K562 (cell line): ENCODE measurements at regions not wholly inside any gene's neighbourhood (a gene's known extent, or its start where the extent isn't known, plus 50 kb on each side); places are given as distances from the start of the nearest gene placed in this dataset.

Experiments used
- ATAC-seq: fragments of 200-7000 bp; cut with Tn5 transposase; 3 replicates; pipeline ENCODE4 v1.9.1; 2020; ENCODE audit warnings: moderate library complexity
- BruUV-seq: library from RNA; stranded (reverse); fragments of 400-500 nt; replicated peaks from 2 replicates; lab custom pipeline; 2021; lab: Mats Ljungman, UMichigan
- CTCF ChIA-PET: fragments of 300-600 bp; formaldehyde crosslinking; extraction: SDS; loops from one replicate; lab custom pipeline; 2021; ENCODE audit warnings: low intra/inter-chr PET ratio; lab: Yijun Ruan, JAX
- POLR2A ChIA-PET: fragments of 300-600, 350-650 bp; sonication (Branson Sonifier 250); formaldehyde crosslinking; extraction: SDS; loops from one replicate; lab custom pipeline; 2021; ENCODE audit warnings: antibody characterized with exemption, inconsistent platforms; lab: Yijun Ruan, JAX
- DNase-seq, 4 experiments: peaks; one replicate each; pipeline versions ENCODE4 v3.0.0 to v3.0.0-alpha.2; 2011 to 2018; ENCODE audit warnings: low spot score in 3 of 4, mixed read lengths in 3 of 4; ENCODE audit errors: extremely low read depth in 1 of 4
- FAIRE-seq: peaks from 2 replicates; lab custom pipeline; 2011; peaks lifted over from hg19 to GRCh38; lab: Jason Lieb, UNC
- H2AFZ ChIP-seq: 2 replicates; pipeline ENCODE4 v1.6.0; 2011; ENCODE audit warnings: low read depth, low read length, control low read depth, inconsistent platforms
- H3K27ac ChIP-seq: fragments of 200-600 bp; 3 replicates; pipeline ENCODE4 v1.8.0; 2011; ENCODE audit warnings: low read depth, mild to moderate bottlenecking, control low read depth, inconsistent platforms, low read length, moderate library complexity, mixed read lengths; ENCODE audit errors: extremely low read depth
- H3K27me3 ChIP-seq, 2 experiments: fragments of 300-600 bp in 1 of 2; 2 replicates in 1 of 2; 3 replicates in 1 of 2; pipeline versions ENCODE4 v1.6.0 to v1.8.0; 2011; ENCODE audit warnings: inconsistent platforms in 2 of 2, low read length in 2 of 2, mild to moderate bottlenecking in 1 of 2, mixed read lengths in 1 of 2, moderate library complexity in 1 of 2; ENCODE audit not compliant: control insufficient read depth in 2 of 2, insufficient read depth in 2 of 2
- H3K36me3 ChIP-seq: fragments of 300-600 bp; 3 replicates; pipeline ENCODE4 v1.8.0; 2011; ENCODE audit warnings: mild to moderate bottlenecking, low read length, inconsistent platforms; ENCODE audit not compliant: control insufficient read depth, insufficient read depth
- H3K4me1 ChIP-seq, 2 experiments: fragments of 200-600 bp in 1 of 2; replicated peaks in 1 of 2; 2 replicates in 1 of 2; 3 replicates in 1 of 2; pipeline versions ENCODE4 v1.5.1 to v1.8.0; 2011; ENCODE audit warnings: inconsistent platforms in 2 of 2, low read length in 2 of 2, mild to moderate bottlenecking in 1 of 2, mixed read lengths in 1 of 2, moderate library complexity in 1 of 2; ENCODE audit not compliant: control insufficient read depth in 2 of 2, insufficient read depth in 2 of 2
- H3K4me2 ChIP-seq: 2 replicates; pipeline ENCODE4 v1.6.1; 2011; ENCODE audit warnings: low read length, control low read depth, inconsistent platforms, mixed read lengths; ENCODE audit not compliant: insufficient read depth
- H3K4me3 ChIP-seq: fragments of 200-600 bp; sonication (generic), shearing (Covaris generic); 2 replicates; pipeline ENCODE4 v1.5.1; 2016; ENCODE audit warnings: control low read depth, inconsistent platforms
- H3K79me2 ChIP-seq: fragments of 200-600 bp; 3 replicates; pipeline ENCODE4 v1.8.0; 2011; ENCODE audit warnings: low read length, inconsistent platforms; ENCODE audit not compliant: control insufficient read depth, insufficient read depth
- H3K9ac ChIP-seq, 2 experiments: 2 replicates each; pipeline versions ENCODE4 v1.6.0 to v1.6.1; 2011; ENCODE audit warnings: low read depth in 2 of 2, low read length in 2 of 2, control low read depth in 1 of 2, inconsistent platforms in 1 of 2, mild to moderate bottlenecking in 1 of 2, mixed read lengths in 1 of 2; ENCODE audit not compliant: insufficient read depth in 1 of 2
- H3K9me1 ChIP-seq: one replicate; pipeline ENCODE4 v1.6.0; 2011; ENCODE audit warnings: inconsistent platforms, mild to moderate bottlenecking, low read length, moderate library complexity; ENCODE audit not compliant: control insufficient read depth, insufficient read depth
- H3K9me3 ChIP-seq: replicated peaks from 2 replicates; pipeline ENCODE4 v1.5.1; 2011; ENCODE audit warnings: low read depth, low read length, inconsistent platforms; ENCODE audit not compliant: control insufficient read depth, insufficient read depth
- H4K20me1 ChIP-seq: replicated peaks from 2 replicates; pipeline ENCODE4 v1.6.1; 2011; ENCODE audit warnings: low read length, inconsistent platforms, mixed read lengths; ENCODE audit not compliant: control insufficient read depth, insufficient read depth
- FIP1L1 ChIP-seq: fragments of 200-400 bp; formaldehyde crosslinking; IDR thresholded peaks from 2 replicates; pipeline ENCODE4 v1.6.1; 2018; ENCODE audit warnings: mild to moderate bottlenecking, low read depth, low read length; ENCODE audit not compliant: poor library complexity, severe bottlenecking
- GABPA ChIP-seq: fragments of 200-800 bp; sonication (Bioruptor generic); conservative IDR thresholded peaks from 2 replicates; pipeline ENCODE4 v1.6.1; 2016; ENCODE audit warnings: low read depth, missing genetic modification characterization, missing compliant biosample characterization
- GABPB1 ChIP-seq: sonication (generic); formaldehyde crosslinking; IDR thresholded peaks from 2 replicates; pipeline ENCODE4 v1.8.0; 2022; ENCODE audit warnings: mild to moderate bottlenecking, missing genetic modification reagents
- KDM1A ChIP-seq, 2 experiments: fragments of 450-650 bp; IDR thresholded peaks; 2 replicates each; pipeline ENCODE4 v1.6.1; 2016; ENCODE audit warnings: mild to moderate bottlenecking in 2 of 2
- NBN ChIP-seq: fragments of 450-650 bp; IDR thresholded peaks from 2 replicates; pipeline ENCODE4 v1.6.1; 2016; ENCODE audit warnings: low read depth, mild to moderate bottlenecking
- PCBP1 ChIP-seq: fragments of 200-400 bp; formaldehyde crosslinking; IDR thresholded peaks from 2 replicates; pipeline ENCODE4 v1.6.1; 2018; ENCODE audit warnings: mild to moderate bottlenecking, low read depth, low read length; ENCODE audit not compliant: poor library complexity, severe bottlenecking
- RERE ChIP-seq: sonication (generic); formaldehyde crosslinking; IDR thresholded peaks from 2 replicates; pipeline ENCODE4 v1.8.0; 2023; ENCODE audit warnings: missing genetic modification reagents, mild to moderate bottlenecking, borderline replicate concordance
- STAT6 ChIP-seq: sonication (generic); formaldehyde crosslinking; IDR thresholded peaks from 2 replicates; pipeline ENCODE4 v1.8.1; 2023; ENCODE audit warnings: mild to moderate bottlenecking, missing genetic modification reagents
- TFE3 ChIP-seq: fragments of 450-650 bp; formaldehyde crosslinking; IDR thresholded peaks from 2 replicates; pipeline ENCODE4 v1.4.0; 2020; ENCODE audit warnings: mild to moderate bottlenecking, mixed read lengths
- U2AF2 ChIP-seq: fragments of 200-400 bp; formaldehyde crosslinking; optimal IDR thresholded peaks from 2 replicates; pipeline ENCODE3; 2017; ENCODE audit warnings: low read depth, mild to moderate bottlenecking, low read length
- ZC3H4 ChIP-seq: sonication (generic); formaldehyde crosslinking; IDR thresholded peaks from 2 replicates; pipeline ENCODE4 v1.9.0; 2021; ENCODE audit warnings: missing genetic modification reagents, borderline replicate concordance
- ZNF347 ChIP-seq: fragments of 450-650 bp; formaldehyde crosslinking; IDR thresholded peaks from 2 replicates; pipeline ENCODE4 v1.4.0; 2020; ENCODE audit warnings: low read depth, mild to moderate bottlenecking, moderate library complexity
- WGBS: fragments of 100-300 bp; shearing (Covaris generic); methylation state at CpG from one replicate; pipeline ENCODE4 v1.1.6; 2016; ENCODE audit warnings: low coverage, mixed read lengths; ENCODE audit not compliant: insufficient coverage; ENCODE audit errors: missing lambda C conversion rate; 5-methylcytosine and 5-hydroxymethylcytosine counted together
- in situ Hi-C: fragments of 300-500 bp; cut with MboI; formaldehyde crosslinking; loops from 4 replicates; pipeline ENCODE4 v1.15.0; 2018; ENCODE audit warnings: inconsistent platforms, mixed read lengths
- intact Hi-C: fragments of 100-400 bp; cut with micrococcal nuclease; formaldehyde crosslinking; loops from 2 replicates; pipeline ENCODE4 v1.14.2; 2022

GRCh38 chr3:99467420-99467819 lies 171.0 kb upstream of the COL8A1 start (continued):
- TF ChIP-seq GABPA (tag) (no peak), FIP1L1 (no peak), TFE3 (CRISPR knock-in tag) (no peak)

GRCh38 chr3:99466331-99466730 lies 172.1 kb upstream of the COL8A1 start:
- ChIA-PET CTCF (no interaction called here), POLR2A (no interaction called here)
- Histone ChIP-seq H4K20me1 (no peaks in the 10 kb centered on the region), H3K36me3 (no peaks in the 10 kb centered on the region), H3K4me2 (no peak overlapping the region), H3K4me3 (no peak overlapping the region), H3K4me1 (no peaks in the 10 kb centered on the region), H3K9me1 (no peaks in the 10 kb centered on the region), H3K27ac (no peak overlapping the region), H3K9ac (no peak overlapping the region), H3K79me2 (no peaks in the 10 kb centered on the region), H2AFZ (no peak overlapping the region), H3K27me3 (no peaks in the 10 kb centered on the region), H3K9me3 (no peaks in the 10 kb centered on the region)
- ATAC-seq, result no peak
- in situ Hi-C loops, result no loop called here
- intact Hi-C loops, result no loop called here
- BruUV-seq, result no TSS peak
- no peak for DNase-seq
- no peak for FAIRE-seq
- WGBS, result 0% methylated on average over 2 of the region's 2 CpGs
- no peak for TF ChIP-seq U2AF2
- TF ChIP-seq NBN, result no peak
- TF ChIP-seq STAT6 (CRISPR knock-in tag), result no peak
- no peak for TF ChIP-seq PCBP1
- no peak for TF ChIP-seq RERE (CRISPR knock-in tag)
- TF ChIP-seq ZC3H4 (CRISPR knock-in tag), result no peak
- TF ChIP-seq KDM1A (IDR thresholded peaks at IDR 0.05), result no peak
- TF ChIP-seq ZNF347, result no peak
- TF ChIP-seq GABPB1 (CRISPR knock-in tag), result no peak
